ENCODE measurements at regions not wholly inside any gene's neighbourhood (a gene's known extent, or its start where the extent isn't known, plus 50 kb on each side); places are given as distances from the start of the nearest gene placed in this dataset.

Small RNA genes in the stretch of these regions (small RNA-seq; reads per million reads assigned to genes)
- 0 reads per million in 3 donors for gene RF00017

All from sigmoid colon (tissue), 3 donors.